ENCODE measurements at regions not wholly inside any gene's neighbourhood (a gene's known extent, or its start where the extent isn't known, plus 50 kb on each side); places are given as distances from the start of the nearest gene placed in this dataset.

GRCh38 chr10:44033008-44033407 lies 351.9 kb downstream of the CXCL12 start:
- DNase-seq (ENCODE audit: low read depth), result no peak

GRCh38 chr10:44032216-44032615 lies 352.7 kb downstream of the CXCL12 start:
- peak; percentile 7 for DNase-seq (ENCODE audit: low read depth)

GRCh38 chr10:44030738-44031137 lies 354.2 kb downstream of the CXCL12 start:
- DNase-seq (ENCODE audit: low read depth), result no peak

- DNase-seq (ENCODE audit: low read depth), result no peak
Observed at GRCh38 chr10:44030132-44030531, 354.8 kb downstream of the CXCL12 start.

GRCh38 chr10:44028384-44029137 lies 356.3 kb downstream of the CXCL12 start:
- no peak for DNase-seq (ENCODE audit: low read depth)

GRCh38 chr10:44024356-44025116 lies 360.4 kb downstream of the CXCL12 start:
- DNase-seq (ENCODE audit: low read depth), result no peak

- no peak for DNase-seq (ENCODE audit: low read depth)
Observed at GRCh38 chr10:44023517-44023916, 361.4 kb downstream of the CXCL12 start.

GRCh38 chr10:44022203-44022602 lies 362.7 kb downstream of the CXCL12 start:
- no peak for DNase-seq (ENCODE audit: low read depth)

GRCh38 chr10:44020322-44021111 lies 364.4 kb downstream of the CXCL12 start:
- DNase-seq (ENCODE audit: low read depth), result peak; percentile 54

- DNase-seq (ENCODE audit: low read depth), result no peak
Observed at GRCh38 chr10:44017483-44018145, 367.3 kb downstream of the CXCL12 start.

GRCh38 chr10:44016589-44017482 lies 368.1 kb downstream of the CXCL12 start:
- no peak for DNase-seq (ENCODE audit: low read depth)

GRCh38 chr10:44015702-44016500 lies 367.2 kb upstream of the ZNF32 start:
- DNase-seq (ENCODE audit: low read depth), result no peak

GRCh38 chr10:44014644-44015250 lies 366.1 kb upstream of the ZNF32 start:
- no peak for DNase-seq (ENCODE audit: low read depth)

- DNase-seq (ENCODE audit: low read depth), result no peak
Observed at GRCh38 chr10:44013981-44014380, 365.3 kb upstream of the ZNF32 start.

- DNase-seq (ENCODE audit: low read depth), result no peak
Observed at GRCh38 chr10:44012921-44013320, 364.2 kb upstream of the ZNF32 start.

GRCh38 chr10:44011603-44011981 lies 362.9 kb upstream of the ZNF32 start:
- DNase-seq (ENCODE audit: low read depth), result no peak

GRCh38 chr10:44010873-44011602 lies 362.4 kb upstream of the ZNF32 start:
- no peak for DNase-seq (ENCODE audit: low read depth)

- DNase-seq (ENCODE audit: low read depth), result no peak
Observed at GRCh38 chr10:44009891-44010632, 361.4 kb upstream of the ZNF32 start.

All from LHCN-M2 (cell line).